T-helper 22 cell (primary cell): ENCODE measurements at regions not wholly inside any gene's neighbourhood (a gene's known extent, or its start where the extent isn't known, plus 50 kb on each side); places are given as distances from the start of the nearest gene placed in this dataset.
A peak's percentile ranks its signal among the peaks of the same experiment; 100 is the strongest.

ENCODE experiments used
- DNase-seq: peaks from one replicate; pipeline ENCODE4 v3.0.0-alpha.2; 2020; ENCODE audit warnings: low read depth

DNA sequence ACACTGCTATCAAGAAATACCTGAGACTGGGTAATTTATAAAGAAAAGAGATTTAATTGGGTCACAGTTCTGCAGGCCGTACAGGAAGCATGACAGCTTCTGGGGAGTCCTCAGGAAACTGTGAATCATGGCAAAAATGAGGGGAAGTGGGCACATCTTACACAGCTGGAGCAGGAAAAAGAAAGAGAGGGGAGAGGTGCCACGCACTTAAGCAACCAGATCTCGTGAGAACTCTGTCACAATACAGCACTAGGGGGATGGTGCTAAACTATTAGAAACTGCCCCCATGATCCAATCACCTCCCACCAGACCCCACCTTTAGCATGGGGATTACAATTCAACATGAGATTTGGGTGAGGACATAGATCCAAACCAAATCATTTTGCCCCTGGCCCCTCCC, 105.5 kb upstream of the CPLX2 start:
- DNase-seq = no peak

- no peak for DNase-seq
Observed at GRCh38 chr5:175766963-175767362, 104.4 kb upstream of the CPLX2 start.

GRCh38 chr5:175772747-175773533, 98.4 kb upstream of the CPLX2 start:
- no peak for DNase-seq

- no peak for DNase-seq
Observed at GRCh38 chr5:175773534-175774070, 97.8 kb upstream of the CPLX2 start.

- no peak for DNase-seq
Observed at GRCh38 chr5:175775416-175775815, 96.0 kb upstream of the CPLX2 start.

- DNase-seq = no peak
Observed at GRCh38 chr5:175778951-175779503, 92.4 kb upstream of the CPLX2 start.

DNA sequence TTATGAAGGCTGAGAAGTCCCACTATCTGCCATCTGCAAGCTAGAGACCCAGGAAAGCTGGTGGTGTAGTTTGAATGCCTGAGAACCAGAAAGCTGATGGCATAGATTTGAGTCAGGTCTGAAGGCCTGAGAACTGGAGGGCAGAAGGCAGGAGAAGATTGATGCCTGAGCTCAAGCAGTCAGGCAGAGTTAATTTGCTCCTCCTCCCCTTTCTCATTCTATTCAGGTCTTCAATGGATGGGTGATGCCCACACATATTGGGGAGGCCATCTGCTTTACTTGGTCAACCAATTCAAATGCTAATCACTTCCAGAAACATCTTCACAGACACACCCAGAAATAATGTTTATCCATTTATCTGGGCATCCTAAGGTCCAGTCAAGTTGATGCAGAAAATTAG, 87.6 kb upstream of the CPLX2 start:
- no peak for DNase-seq

- DNase-seq = no peak
Observed at GRCh38 chr5:175784230-175784629, 87.1 kb upstream of the CPLX2 start.

GRCh38 chr5:175785681-175786080, 85.7 kb upstream of the CPLX2 start:
- no peak for DNase-seq

- no peak for DNase-seq
Observed at GRCh38 chr5:175788155-175788787, 83.1 kb upstream of the CPLX2 start.

DNA sequence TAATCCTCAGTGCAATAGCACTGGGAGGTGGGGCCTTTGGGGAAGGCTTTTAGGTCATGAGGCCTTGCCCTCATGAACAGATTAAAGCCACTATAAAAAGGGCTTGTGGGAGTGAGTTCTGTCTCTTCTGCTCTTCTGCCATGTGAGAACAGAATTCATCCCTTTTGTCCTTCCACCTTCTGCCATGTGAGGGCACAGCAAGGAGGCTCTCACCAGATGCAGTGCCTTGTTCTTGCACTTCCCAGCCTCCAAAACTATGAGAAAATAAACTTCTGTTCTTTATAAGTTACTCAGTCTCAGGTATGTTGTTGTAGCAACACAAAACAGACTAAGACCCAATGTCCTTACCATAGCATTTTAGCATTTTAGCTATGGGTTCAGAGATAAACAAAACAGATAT, 81.7 kb upstream of the CPLX2 start:
- DNase-seq = no peak

DNA sequence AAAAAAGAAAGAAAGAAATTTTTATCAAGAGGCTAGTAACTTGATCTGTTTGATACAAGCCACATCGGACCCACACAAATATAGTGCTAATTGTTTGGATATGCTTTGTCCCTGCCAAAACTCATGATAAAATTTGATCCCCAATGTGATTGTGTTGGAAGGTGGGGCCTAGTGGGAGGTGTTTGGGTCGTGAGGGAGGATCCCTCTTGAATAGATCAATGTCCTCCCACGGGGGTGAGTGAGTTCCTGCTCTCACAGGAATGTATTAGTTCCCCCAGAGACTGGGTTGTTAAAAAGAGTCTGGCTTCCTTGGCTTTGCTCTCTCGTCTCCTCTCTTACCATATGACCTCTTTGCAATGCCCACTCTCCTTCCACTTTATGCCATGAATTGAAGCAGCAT, 80.6 kb upstream of the CPLX2 start:
- no peak for DNase-seq

DNA sequence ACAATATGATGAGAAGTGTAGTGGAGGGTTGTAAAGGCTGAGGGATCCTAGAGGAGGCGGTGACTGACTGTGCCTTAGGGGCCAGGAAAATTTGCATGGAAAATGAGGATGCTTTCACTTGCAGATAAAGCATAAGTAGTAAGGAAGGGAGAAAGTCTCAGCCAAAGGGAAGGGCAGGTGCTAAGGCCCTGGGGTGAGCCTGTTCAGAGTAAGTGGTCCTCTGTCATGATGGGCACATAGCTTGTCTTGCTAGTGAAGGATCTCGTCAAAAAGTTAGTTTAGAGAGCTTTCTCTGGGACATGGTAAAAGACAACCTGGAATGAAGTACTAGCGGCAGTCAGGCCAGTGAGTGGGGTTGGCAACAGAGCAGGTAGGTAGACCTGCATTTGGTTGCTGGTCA, 75.4 kb upstream of the CPLX2 start:
- DNase-seq = no peak

GRCh38 chr5:175796536-175797499, 74.6 kb upstream of the CPLX2 start:
- peak; percentile 53 for DNase-seq

DNA sequence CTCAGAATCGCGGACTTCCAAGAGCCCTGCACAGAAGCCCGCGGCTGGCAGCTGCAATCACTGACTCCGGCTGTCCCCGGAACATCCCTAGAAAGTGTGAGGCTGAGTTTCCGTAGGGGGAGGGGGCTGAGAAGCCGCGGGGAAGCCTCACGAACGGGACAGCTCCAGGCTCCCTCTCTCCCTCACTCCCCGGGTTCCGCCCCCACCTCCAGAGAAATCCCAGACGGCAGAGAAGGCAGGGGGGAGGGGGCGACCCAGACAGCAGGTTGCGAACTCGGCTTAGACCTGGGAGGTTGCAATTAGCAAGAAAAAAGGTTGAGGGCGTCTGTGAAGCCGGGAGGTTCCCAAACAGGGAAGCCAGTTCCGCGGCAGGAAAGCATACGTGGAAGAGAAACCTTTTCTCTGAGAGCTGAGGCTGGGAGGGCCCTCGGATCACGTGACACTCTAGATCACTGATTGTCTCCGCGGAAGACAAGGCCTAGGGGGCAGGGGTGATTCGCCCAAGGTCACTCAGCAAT, 73.8 kb upstream of the CPLX2 start:
- no peak for DNase-seq

DNA sequence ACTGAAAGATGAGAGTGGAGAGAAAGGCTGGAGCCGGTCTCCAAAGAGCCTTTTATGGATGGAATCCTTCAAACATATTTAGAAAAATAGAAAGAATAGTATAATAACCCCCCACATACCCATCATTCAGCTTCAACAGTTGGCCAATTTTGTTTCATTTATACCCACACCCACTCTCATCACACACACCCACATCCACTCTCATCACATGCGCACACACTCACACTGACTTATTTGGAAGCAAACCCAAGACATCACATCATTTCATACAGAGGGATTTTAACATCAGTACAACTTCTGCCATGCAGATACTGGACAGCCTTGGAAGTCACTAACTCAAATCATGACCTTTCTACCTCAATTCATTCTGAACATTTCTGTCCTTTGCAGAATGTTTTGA, 72.8 kb upstream of the CPLX2 start:
- no peak for DNase-seq

DNA sequence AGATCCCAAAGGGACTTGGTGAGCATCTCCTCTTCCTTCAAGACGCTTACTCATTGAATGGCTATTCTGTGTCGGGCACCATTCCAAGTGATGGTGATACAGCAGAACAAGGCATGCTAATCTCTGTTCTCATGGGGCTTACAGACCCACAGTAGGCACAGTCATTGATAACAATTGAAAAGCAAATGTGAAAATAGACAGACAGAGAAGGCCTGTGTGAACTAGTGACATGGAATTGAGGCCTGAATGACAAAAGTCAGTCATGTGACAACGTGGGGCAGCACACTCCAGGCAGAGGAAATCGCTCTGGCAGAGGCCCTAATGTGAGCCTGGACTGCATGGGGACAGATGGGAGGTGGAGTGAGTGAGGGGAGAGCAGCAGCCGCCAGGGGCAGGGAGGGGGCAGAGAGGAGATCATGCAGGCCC, 70.7 kb upstream of the CPLX2 start:
- no peak for DNase-seq

DNA sequence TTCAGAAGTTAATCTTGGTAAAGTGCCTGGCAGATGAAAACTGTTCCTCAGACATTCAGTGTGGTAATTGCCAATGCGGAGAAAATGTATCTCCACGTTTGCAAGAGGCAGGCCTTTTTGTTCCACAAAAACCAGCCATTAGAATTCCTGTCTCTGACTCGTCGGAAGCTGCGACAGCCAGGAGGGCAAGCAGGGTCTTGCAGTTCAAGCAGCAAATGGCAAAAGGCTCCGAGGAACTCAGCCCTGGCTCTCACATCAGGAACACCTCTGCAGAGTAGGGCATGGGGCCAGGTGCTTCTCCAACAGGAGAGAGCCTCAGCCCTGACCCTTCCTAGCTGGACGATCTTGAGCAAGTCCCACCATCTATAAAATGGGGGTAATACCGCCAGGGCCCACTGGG, 69.0 kb upstream of the CPLX2 start:
- no peak for DNase-seq

GRCh38 chr5:175803254-175803653, 68.1 kb upstream of the CPLX2 start:
- DNase-seq = no peak

GRCh38 chr5:175803736-175804454, 67.5 kb upstream of the CPLX2 start:
- DNase-seq = no peak
